A673 (cell line): ENCODE measurements at regions not wholly inside any gene's neighbourhood (a gene's known extent, or its start where the extent isn't known, plus 50 kb on each side); places are given as distances from the start of the nearest gene placed in this dataset.

Experiments used
- CTCF ChIP-seq: fragments of 300-800, 200-600 bp; sonication (generic); conservative IDR thresholded peaks from 2 replicates; pipeline ENCODE4 v1.5.1; 2017; ENCODE audit warnings: low read depth, mild to moderate bottlenecking, antibody characterized with exemption, low read length, moderate library complexity, mixed read lengths
- EZH2 ChIP-seq: fragments of 200-600 bp; sonication (generic); IDR thresholded peaks from 2 replicates; pipeline ENCODE4 v1.6.1; 2017; ENCODE audit warnings: borderline replicate concordance, low read depth, mild to moderate bottlenecking, mixed read lengths, antibody characterized with exemption, low read length; ENCODE audit not compliant: poor library complexity, severe bottlenecking

- TF ChIP-seq EZH2 (no peak), CTCF (no peak)
Measured at GRCh38 chr9:88767504-88767790, 223.8 kb upstream of the S1PR3 start.
